PC-3 (cell line): ENCODE measurements at regions not wholly inside any gene's neighbourhood (a gene's known extent, or its start where the extent isn't known, plus 50 kb on each side); places are given as distances from the start of the nearest gene placed in this dataset.

Experiments
- EZH2 ChIP-seq: fragments of 300-600 bp; sonication (generic); IDR thresholded peaks from one replicate; pipeline ENCODE4 v1.6.1; 2017; ENCODE audit warnings: antibody characterized with exemption, mild to moderate bottlenecking, low read length; ENCODE audit not compliant: unreplicated experiment
- EZH2phosphoT487 ChIP-seq: fragments of 300-600 bp; sonication (generic); IDR thresholded peaks from 2 replicates; pipeline ENCODE4 v1.6.1; 2018; ENCODE audit warnings: mild to moderate bottlenecking, antibody characterized with exemption, low read length, borderline replicate concordance
- TF ChIP-seq, protein P1 (sequence below): fragments of 300-600 bp; sonication (generic); conservative IDR thresholded peaks from 2 replicates; pipeline ENCODE4 v1.5.1; 2017; ENCODE audit warnings: antibody characterized with exemption, low read depth, mild to moderate bottlenecking, low read length

- TF ChIP-seq, protein P1, sequence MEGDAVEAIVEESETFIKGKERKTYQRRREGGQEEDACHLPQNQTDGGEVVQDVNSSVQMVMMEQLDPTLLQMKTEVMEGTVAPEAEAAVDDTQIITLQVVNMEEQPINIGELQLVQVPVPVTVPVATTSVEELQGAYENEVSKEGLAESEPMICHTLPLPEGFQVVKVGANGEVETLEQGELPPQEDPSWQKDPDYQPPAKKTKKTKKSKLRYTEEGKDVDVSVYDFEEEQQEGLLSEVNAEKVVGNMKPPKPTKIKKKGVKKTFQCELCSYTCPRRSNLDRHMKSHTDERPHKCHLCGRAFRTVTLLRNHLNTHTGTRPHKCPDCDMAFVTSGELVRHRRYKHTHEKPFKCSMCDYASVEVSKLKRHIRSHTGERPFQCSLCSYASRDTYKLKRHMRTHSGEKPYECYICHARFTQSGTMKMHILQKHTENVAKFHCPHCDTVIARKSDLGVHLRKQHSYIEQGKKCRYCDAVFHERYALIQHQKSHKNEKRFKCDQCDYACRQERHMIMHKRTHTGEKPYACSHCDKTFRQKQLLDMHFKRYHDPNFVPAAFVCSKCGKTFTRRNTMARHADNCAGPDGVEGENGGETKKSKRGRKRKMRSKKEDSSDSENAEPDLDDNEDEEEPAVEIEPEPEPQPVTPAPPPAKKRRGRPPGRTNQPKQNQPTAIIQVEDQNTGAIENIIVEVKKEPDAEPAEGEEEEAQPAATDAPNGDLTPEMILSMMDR, result no peak
- TF ChIP-seq EZH2, result no peak
- no peak for TF ChIP-seq EZH2phosphoT487
Observed at GRCh38 chr4:27343411-27343810, 482.8 kb downstream of the STIM2 start.
